Right ventricle myocardium inferior (tissue), 1 donor: ENCODE measurements at regions not wholly inside any gene's neighbourhood (a gene's known extent, or its start where the extent isn't known, plus 50 kb on each side); places are given as distances from the start of the nearest gene placed in this dataset.

Experiments
- ATAC-seq: fragments of 200-7000 bp; cut with Tn5 transposase; one replicate; pipeline ENCODE4 v1.9.1; 2020; ENCODE audit warnings: mild to moderate bottlenecking, moderate library complexity
- DNase-seq: peaks from one replicate; pipeline ENCODE4 v3.0.0; 2021; ENCODE audit errors: missing footprints
- intact Hi-C: fragments of 100-400 bp; cut with DNase I; formaldehyde crosslinking; loops from one replicate; pipeline ENCODE4 v1.11.0; 2022
- donor health status: DM: no; HTN: yes; CAD: no; lungs with severe emphysema.

DNA sequence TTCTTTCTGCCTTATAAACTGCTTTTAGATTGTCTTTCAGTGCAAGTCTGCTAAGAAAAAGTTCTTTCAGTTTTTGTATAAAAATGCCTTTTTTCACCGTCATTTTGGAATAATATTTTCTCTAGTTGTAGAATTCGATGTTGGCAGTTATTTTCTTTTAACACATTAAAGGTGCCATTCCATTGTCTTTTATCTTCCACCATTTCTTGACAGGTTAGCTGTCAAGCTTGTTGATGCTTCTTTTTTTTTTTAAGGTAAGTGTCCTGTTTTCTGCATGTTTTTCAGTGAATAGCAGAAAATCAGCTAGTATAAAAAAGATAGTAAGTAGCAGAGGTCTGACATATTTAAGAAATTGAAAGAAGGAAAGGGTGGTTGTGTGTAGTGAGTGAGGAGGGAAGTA lies 118.5 kb upstream of the NPFFR2 start:
- intact Hi-C loops: no loop called here

GRCh38 chr4:71923070-71923469 lies 108.7 kb upstream of the NPFFR2 start:
- ATAC-seq (no peak), DNase-seq (no peak)
- intact Hi-C loops: no loop called here

More for the DNA sequence above, 118.5 kb upstream of the NPFFR2 start:
- DNase-seq (no peak), ATAC-seq (no peak)

DNA sequence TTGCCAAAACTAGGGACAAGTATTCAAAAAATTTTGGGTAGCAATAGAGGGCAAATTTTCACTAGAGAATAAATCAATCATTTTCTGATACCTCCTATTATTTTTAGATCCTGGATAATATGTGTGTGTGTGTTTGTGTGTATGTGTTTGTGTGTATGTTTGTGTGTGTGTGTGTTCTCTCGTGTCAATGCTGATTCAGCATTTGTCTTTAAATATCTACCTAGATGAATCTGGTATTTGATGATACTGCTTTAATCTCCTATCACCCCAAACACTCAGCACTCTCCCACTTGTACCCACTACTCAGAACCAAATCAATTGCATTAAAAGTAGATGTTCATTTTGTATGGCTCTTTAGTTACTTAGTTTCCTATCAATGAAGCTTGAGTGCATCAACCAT lies 101.3 kb upstream of the NPFFR2 start:
- DNase-seq (no peak), ATAC-seq (no peak)
- intact Hi-C loops: no loop called here

DNA sequence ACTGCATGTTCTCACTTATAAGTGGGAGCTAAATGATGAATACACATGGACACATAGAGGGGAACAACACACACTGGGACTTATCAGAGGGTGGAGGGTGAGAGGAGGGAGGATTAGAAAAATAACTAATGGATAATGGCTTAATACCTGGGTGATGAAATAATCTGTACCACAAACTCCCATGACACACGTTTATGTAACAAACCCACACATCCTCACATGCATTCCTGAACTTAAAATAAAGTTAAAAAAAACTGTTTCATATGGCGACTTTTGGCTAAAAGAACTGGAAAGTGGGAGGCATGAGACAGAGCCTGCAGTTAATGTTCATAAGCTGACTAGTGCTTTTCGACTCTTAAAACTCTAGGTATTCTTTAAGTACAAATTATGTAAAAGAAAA lies 98.9 kb upstream of the NPFFR2 start:
- intact Hi-C loops: no loop called here
- ATAC-seq: no peak
- no peak for DNase-seq

DNA sequence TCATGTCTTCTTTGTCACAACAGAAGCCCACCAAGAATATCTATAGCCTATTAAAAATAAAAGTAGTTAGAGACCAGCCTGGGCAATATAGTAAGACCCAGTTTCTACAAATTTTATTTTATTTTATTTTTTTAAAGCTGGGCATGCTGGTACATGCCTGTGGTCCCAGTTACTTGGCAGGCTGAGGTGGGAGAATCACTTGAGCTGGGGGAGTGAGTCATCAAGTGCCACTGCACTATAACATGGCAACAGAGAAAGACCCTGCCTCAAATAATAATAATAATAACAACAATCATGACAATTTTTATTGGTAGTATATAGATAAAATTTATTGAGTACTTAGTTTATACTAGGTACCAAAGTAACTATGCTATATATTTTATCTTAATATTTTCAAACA lies 93.0 kb upstream of the NPFFR2 start:
- DNase-seq: no peak
- no peak for ATAC-seq
- intact Hi-C loops: no loop called here

GRCh38 chr4:71941001-71941400 lies 90.8 kb upstream of the NPFFR2 start:
- no peak for DNase-seq
- ATAC-seq: no peak
- intact Hi-C loops: loop anchor here (10.0 kb wide), 1 partner anchor 206 kb away; no protein-coding TSS in a partner anchor

GRCh38 chr4:71944956-71945355 lies 86.8 kb upstream of the NPFFR2 start:
- ATAC-seq: no peak
- DNase-seq: no peak
- intact Hi-C loops: loop anchor here (10.0 kb wide), 1 partner anchor 210 kb away; no protein-coding TSS in a partner anchor

GRCh38 chr4:71945791-71946190 lies 86.0 kb upstream of the NPFFR2 start:
- intact Hi-C loops: loop anchor here (10.0 kb wide), 1 partner anchor 211 kb away; no protein-coding TSS in a partner anchor
- no peak for ATAC-seq
- DNase-seq: no peak

GRCh38 chr4:71958978-71959377 lies 72.8 kb upstream of the NPFFR2 start:
- intact Hi-C loops: no loop called here
- ATAC-seq (no peak), DNase-seq (no peak)

DNA sequence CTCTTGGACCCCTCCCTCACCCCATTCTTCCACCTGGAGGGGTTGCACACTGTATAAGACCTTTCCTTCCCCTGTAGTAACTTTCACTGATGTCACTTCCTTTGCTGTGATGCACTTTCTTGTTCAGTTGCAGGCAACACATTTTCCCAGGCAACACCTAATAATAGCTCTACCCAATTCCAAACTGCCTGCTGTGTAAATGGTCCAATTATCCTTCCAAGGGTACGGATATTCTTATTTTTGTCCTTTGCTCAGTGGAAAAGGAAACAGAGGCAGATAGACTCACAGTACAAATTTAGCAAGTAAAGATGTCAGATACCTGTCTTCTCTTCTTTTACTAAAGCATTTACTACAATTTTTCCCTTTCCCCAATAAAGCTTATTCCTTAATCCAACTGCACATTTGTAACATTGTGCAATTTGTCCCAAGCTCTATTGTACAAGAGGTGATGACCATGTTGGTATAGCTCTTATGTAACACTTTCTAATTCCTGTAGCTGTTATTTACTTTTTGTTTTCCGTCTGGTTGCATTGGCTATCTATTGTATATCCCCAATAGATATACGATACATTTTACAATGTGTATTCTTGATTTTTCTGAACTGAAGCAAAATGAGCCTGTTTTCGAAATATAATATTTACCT lies 69.1 kb upstream of the NPFFR2 start:
- intact Hi-C loops: no loop called here
- no peak for DNase-seq
- ATAC-seq: no peak

DNA sequence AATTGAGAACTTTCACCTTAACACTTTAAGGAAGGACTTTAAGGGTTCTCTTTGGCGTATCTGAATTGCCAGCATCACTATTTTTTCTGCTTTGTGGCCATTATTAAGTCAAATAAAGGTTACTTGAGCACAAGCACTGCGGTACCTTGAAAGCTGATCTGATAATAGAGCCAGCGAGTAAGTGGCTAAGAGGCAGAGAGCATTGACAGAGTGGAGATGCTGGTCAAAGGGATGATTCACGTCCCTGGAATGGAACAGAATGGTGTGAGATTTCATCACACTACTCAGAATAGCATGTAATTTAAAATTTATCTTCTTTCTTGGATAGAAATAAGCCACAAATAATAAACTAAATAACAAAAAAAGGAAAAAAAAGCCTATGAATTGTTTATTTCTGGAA lies 57.1 kb upstream of the NPFFR2 start:
- DNase-seq (no peak), ATAC-seq (no peak)
- intact Hi-C loops: no loop called here

- intact Hi-C loops: no loop called here
- ATAC-seq: no peak
- DNase-seq: no peak
Observed at GRCh38 chr4:71976523-71976922, 55.3 kb upstream of the NPFFR2 start.

DNA sequence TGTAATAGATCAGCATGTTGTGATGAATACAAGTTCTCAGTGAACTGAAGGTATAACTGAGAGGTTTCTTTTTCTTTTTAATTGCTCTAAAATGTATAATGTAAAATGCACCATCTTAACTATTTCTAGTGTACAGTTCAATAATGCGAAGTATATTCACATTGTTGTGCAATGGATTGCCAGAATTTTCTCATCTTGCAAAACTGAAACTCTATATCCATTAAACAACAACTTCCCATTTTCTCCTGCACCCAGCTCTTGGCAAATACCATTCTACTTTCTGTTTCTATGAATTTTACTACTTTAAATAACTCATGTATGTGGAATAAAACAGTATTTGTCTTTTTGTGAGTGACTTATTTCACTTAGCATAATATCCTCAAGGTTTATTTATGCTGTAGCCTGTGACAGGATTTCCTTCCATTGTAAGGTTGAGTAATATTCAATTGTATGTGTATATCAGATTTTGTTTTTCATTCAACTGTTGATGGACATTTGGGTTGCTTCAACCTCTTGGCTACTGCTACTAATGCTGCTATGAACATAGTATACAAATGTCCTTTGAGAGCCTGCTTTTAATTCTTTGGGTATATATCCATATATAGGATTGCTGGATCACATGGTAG lies 53.5 kb upstream of the NPFFR2 start:
- ATAC-seq (no peak), DNase-seq (no peak)
- intact Hi-C loops: no loop called here

- intact Hi-C loops: no loop called here
- ATAC-seq (no peak), DNase-seq (no peak)
Observed at GRCh38 chr4:71980976-71981375, 50.8 kb upstream of the NPFFR2 start.
